T-helper 2 cell treated with Interferon-gamma antibody and Interleukin-4, amounts not matched to agents 5 μg/mL and 100 μg/mL, for 36 hours (primary cell): ENCODE measurements at regions not wholly inside any gene's neighbourhood (a gene's known extent, or its start where the extent isn't known, plus 50 kb on each side); places are given as distances from the start of the nearest gene placed in this dataset.

Source experiments
- DNase-seq: peaks from one replicate; pipeline ENCODE4 v3.0.0; 2021; ENCODE audit warnings: low spot score
- H3K27ac Mint-ChIP-seq: one replicate; pipeline ENCODE4 v1.8.0; 2021; ENCODE audit warnings: mild to moderate bottlenecking, mixed read lengths
- H3K27me3 Mint-ChIP-seq: one replicate; pipeline ENCODE4 v1.8.0; 2021; ENCODE audit warnings: low read depth, mixed read lengths
- H3K36me3 Mint-ChIP-seq: one replicate; pipeline ENCODE4 v1.8.0; 2021; ENCODE audit warnings: low read depth, mixed read lengths
- H3K4me1 Mint-ChIP-seq: one replicate; pipeline ENCODE4 v1.8.0; 2021; ENCODE audit warnings: low read depth, mixed read lengths
- H3K4me3 Mint-ChIP-seq: one replicate; pipeline ENCODE4 v1.8.0; 2022; ENCODE audit warnings: mild to moderate bottlenecking, moderate library complexity, mixed read lengths
- H3K9me3 Mint-ChIP-seq: one replicate; pipeline ENCODE4 v1.8.0; 2021; ENCODE audit warnings: mixed read lengths

DNA sequence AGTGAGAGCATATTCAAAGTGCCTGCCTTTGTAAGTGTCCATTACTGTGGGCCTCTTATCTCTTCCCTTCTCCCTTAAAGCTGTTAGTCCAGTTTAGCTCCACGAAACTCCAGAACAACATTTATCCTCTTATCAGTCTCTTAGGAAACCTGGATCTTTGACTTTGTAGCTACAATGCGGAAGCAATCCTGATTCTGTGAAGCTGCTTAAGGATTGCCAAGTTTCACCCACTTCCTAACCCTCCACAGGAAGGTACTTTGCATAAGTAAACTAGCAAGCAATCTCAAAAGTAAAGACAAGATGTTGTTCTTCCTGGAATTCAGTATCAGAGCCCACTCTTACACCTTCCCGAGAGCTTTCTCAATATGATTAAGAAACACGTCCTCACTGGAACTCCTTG is 164.9 kb upstream of the USP25 start:
- Mint-ChIP-seq H3K4me3 (no peak overlapping the region), H3K9me3 (no peaks in the 10 kb centered on the region), H3K27me3 (peaks cover 7% of the 10 kb centered on the region), H3K36me3 (no peaks in the 10 kb centered on the region), H3K27ac (no peak overlapping the region), H3K4me1 (no peaks in the 10 kb centered on the region)
- no peak for DNase-seq

DNA sequence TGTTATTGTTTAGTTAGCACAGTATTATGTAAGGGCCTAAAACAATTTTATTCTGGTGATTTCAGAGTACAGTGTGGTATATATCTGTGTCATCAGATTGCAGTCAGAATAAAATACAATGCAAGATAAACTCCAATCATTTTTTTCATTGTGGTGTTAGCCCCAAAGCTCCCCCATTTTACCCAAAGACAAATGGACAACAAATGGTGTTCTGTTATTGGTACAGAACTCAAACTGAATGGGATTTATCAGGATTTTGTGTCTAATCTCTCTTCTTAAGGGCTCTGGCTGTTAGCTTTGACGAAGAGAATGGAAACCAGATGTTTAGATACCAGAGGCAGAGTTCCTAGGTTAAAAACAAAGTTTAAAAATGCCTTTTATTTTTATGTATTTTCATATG is 163.1 kb upstream of the USP25 start:
- Mint-ChIP-seq H3K4me3 (no peak overlapping the region), H3K9me3 (no peaks in the 10 kb centered on the region), H3K27me3 (peaks cover 7% of the 10 kb centered on the region), H3K36me3 (no peaks in the 10 kb centered on the region), H3K4me1 (no peaks in the 10 kb centered on the region), H3K27ac (no peak overlapping the region)
- DNase-seq: no peak

GRCh38 chr21:15567191-15567590 is 162.6 kb upstream of the USP25 start:
- no peak overlapping the region for H3K27ac Mint-ChIP-seq
- H3K27me3 Mint-ChIP-seq: peaks cover 7% of the 10 kb centered on the region
- no peak for DNase-seq
- no peak overlapping the region for H3K4me3 Mint-ChIP-seq
- H3K36me3 Mint-ChIP-seq: no peaks in the 10 kb centered on the region
- H3K9me3 Mint-ChIP-seq: no peaks in the 10 kb centered on the region
- no peaks in the 10 kb centered on the region for H3K4me1 Mint-ChIP-seq

GRCh38 chr21:15568516-15568915 is 161.3 kb upstream of the USP25 start:
- no peaks in the 10 kb centered on the region for H3K4me1 Mint-ChIP-seq
- no peak overlapping the region for H3K27ac Mint-ChIP-seq
- no peak for DNase-seq
- H3K36me3 Mint-ChIP-seq: no peaks in the 10 kb centered on the region
- H3K9me3 Mint-ChIP-seq: no peaks in the 10 kb centered on the region
- peaks cover 7% of the 10 kb centered on the region for H3K27me3 Mint-ChIP-seq
- no peak overlapping the region for H3K4me3 Mint-ChIP-seq

GRCh38 chr21:15586752-15587427 is 142.9 kb upstream of the USP25 start:
- Mint-ChIP-seq H3K9me3 (no peaks in the 10 kb centered on the region), H3K27ac (no peak overlapping the region), H3K4me3 (no peak overlapping the region), H3K27me3 (no peaks in the 10 kb centered on the region), H3K4me1 (no peaks in the 10 kb centered on the region), H3K36me3 (no peaks in the 10 kb centered on the region)
- no peak for DNase-seq

GRCh38 chr21:15592271-15592860 is 137.4 kb upstream of the USP25 start:
- peaks cover 2% of the 10 kb centered on the region for H3K27me3 Mint-ChIP-seq
- DNase-seq: no peak
- H3K4me3 Mint-ChIP-seq: no peak overlapping the region
- no peaks in the 10 kb centered on the region for H3K9me3 Mint-ChIP-seq
- H3K27ac Mint-ChIP-seq: no peak overlapping the region
- no peaks in the 10 kb centered on the region for H3K4me1 Mint-ChIP-seq
- no peaks in the 10 kb centered on the region for H3K36me3 Mint-ChIP-seq

- no peaks in the 10 kb centered on the region for H3K36me3 Mint-ChIP-seq
- H3K4me1 Mint-ChIP-seq: no peaks in the 10 kb centered on the region
- H3K4me3 Mint-ChIP-seq: no peak overlapping the region
- H3K9me3 Mint-ChIP-seq: no peaks in the 10 kb centered on the region
- H3K27ac Mint-ChIP-seq: no peak overlapping the region
- no peak for DNase-seq
- peaks cover 2% of the 10 kb centered on the region for H3K27me3 Mint-ChIP-seq
These were observed 136.8 kb upstream of the USP25 start for GRCh38 chr21:15592957-15593356.

GRCh38 chr21:15601390-15601789 is 128.4 kb upstream of the USP25 start:
- Mint-ChIP-seq H3K36me3 (no peaks in the 10 kb centered on the region), H3K4me3 (no peak overlapping the region), H3K4me1 (no peaks in the 10 kb centered on the region), H3K9me3 (no peaks in the 10 kb centered on the region), H3K27ac (no peak overlapping the region), H3K27me3 (no peaks in the 10 kb centered on the region)
- DNase-seq: no peak

- Mint-ChIP-seq H3K36me3 (no peaks in the 10 kb centered on the region), H3K27me3 (no peaks in the 10 kb centered on the region), H3K4me1 (no peaks in the 10 kb centered on the region), H3K27ac (no peak overlapping the region), H3K4me3 (no peak overlapping the region), H3K9me3 (no peaks in the 10 kb centered on the region)
- DNase-seq: no peak
These were observed 125.4 kb upstream of the USP25 start for GRCh38 chr21:15604413-15604812.

DNA sequence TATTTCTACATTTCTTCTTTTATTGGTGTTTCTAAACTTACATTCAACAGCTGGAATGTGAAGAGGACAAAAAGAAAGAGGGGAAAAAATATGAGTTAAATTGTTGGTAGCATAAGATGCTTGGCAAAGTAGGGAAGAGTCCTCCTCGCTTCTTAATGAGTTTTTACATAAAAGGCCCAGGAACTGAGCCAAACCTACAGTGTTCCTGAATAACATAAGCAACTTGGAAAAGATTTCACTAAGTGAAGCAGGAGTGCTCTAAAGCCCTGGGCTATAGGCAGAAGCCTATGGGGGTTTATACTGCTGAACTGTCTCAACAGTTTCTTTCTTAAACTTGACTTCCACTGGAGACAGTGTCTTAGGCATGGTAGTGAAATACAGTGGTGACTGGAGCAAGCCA is 115.0 kb upstream of the USP25 start:
- Mint-ChIP-seq H3K27me3 (no peaks in the 10 kb centered on the region), H3K9me3 (no peaks in the 10 kb centered on the region), H3K4me3 (no peak overlapping the region), H3K27ac (no peak overlapping the region), H3K4me1 (no peaks in the 10 kb centered on the region), H3K36me3 (no peaks in the 10 kb centered on the region)
- DNase-seq: no peak

- Mint-ChIP-seq H3K27me3 (no peaks in the 10 kb centered on the region), H3K36me3 (no peaks in the 10 kb centered on the region), H3K9me3 (no peaks in the 10 kb centered on the region), H3K27ac (no peak overlapping the region), H3K4me3 (no peak overlapping the region), H3K4me1 (no peaks in the 10 kb centered on the region)
- no peak for DNase-seq
These were observed 112.8 kb upstream of the USP25 start for GRCh38 chr21:15616864-15617574.

DNA sequence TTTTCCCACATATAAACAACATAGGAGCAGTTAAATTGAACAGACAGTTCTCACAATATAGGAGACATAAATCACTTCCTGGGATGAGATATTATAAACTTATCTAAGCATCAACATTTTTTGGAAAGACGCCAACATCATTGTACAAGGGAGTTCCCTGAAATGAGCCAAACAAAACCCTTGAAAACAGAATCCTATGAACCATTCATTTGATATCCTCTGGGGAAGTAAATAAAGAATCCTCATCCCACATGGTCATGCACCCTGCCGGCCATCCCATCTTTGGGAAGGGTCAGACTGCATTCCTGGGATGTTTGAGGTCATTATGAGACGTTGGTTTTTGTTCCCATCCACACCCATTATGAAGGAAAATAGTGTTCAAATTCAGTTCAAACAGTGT is 111.8 kb upstream of the USP25 start:
- Mint-ChIP-seq H3K4me3 (no peak overlapping the region), H3K9me3 (no peaks in the 10 kb centered on the region), H3K36me3 (no peaks in the 10 kb centered on the region), H3K27me3 (no peaks in the 10 kb centered on the region), H3K27ac (no peak overlapping the region), H3K4me1 (no peaks in the 10 kb centered on the region)
- no peak for DNase-seq

DNA sequence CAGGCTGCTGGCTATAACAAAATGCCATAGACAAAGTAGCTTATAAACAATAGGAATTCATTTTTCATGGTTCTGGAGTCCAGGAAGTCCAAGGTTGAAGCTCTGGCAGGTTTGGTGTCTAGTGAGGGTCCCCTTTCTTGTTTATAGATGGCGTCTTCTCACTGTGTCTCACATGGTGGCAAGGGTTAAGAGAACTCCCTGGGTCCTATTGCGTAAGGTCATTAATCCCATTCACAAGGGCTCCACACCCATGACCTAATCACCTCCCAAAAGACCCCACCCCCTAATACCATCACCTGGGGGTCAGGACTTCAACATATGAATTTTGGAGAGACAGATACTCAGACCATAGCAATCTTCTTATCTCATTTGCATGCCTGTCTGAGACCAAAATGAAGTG is 108.9 kb upstream of the USP25 start:
- H3K36me3 Mint-ChIP-seq: no peaks in the 10 kb centered on the region
- H3K27me3 Mint-ChIP-seq: no peaks in the 10 kb centered on the region
- no peak for DNase-seq
- H3K4me1 Mint-ChIP-seq: no peaks in the 10 kb centered on the region
- H3K27ac Mint-ChIP-seq: no peak overlapping the region
- H3K9me3 Mint-ChIP-seq: no peaks in the 10 kb centered on the region
- H3K4me3 Mint-ChIP-seq: no peak overlapping the region

GRCh38 chr21:15624646-15625045 is 105.1 kb upstream of the USP25 start:
- Mint-ChIP-seq H3K9me3 (no peaks in the 10 kb centered on the region), H3K4me3 (no peak overlapping the region), H3K27ac (no peak overlapping the region), H3K4me1 (no peaks in the 10 kb centered on the region), H3K36me3 (no peaks in the 10 kb centered on the region), H3K27me3 (no peaks in the 10 kb centered on the region)
- DNase-seq: no peak
